Heart left ventricle (tissue), 13 donors: ENCODE measurements at regions not wholly inside any gene's neighbourhood (a gene's known extent, or its start where the extent isn't known, plus 50 kb on each side); places are given as distances from the start of the nearest gene placed in this dataset.

Experiments used
- POLR2A ChIP-seq, 2 donors: fragments of 450-650 bp; IDR thresholded peaks; one replicate each; pipeline ENCODE4 v1.6.1; 2017; ENCODE audit warnings: antibody characterized with exemption in 2 of 2, mild to moderate bottlenecking in 2 of 2, moderate library complexity in 2 of 2
- TF ChIP-seq, protein P1 (sequence below), 12 donors: fragments of 200-600 bp; sonication (generic) in 4 of 12; IDR thresholded peaks; one replicate each; pipeline versions ENCODE4 v1.5.0 to v1.8.0; 2018 to 2022; ENCODE audit warnings: antibody characterized with exemption in 12 of 12, mild to moderate bottlenecking in 5 of 12
- donor health status: ischemic (EF 13 %, LVEDD 7.1; RV severe dilation, severe dysfunction).
- donor health status: DM: no; HTN: yes; CAD: no.
- donor health status: DM: no; HTN: no; CAD: no.
- donor health status: ischemic (EF 25% LVEDD 6.9; RV normal size, moderate dysfunction).
- donor health status: ischemic (EF 25% LVEDD 5.7; RV mildly dilated, moderate dysfunction).
- donor health status: ischemic (EF 35%, LVEDD 5.7; RV mildly dilated, moderate dysfunction).
- donor health status: nonischemic (EF 11% LVEDD 7.7; RV severe dilation, severe dysfunction).
- donor health status: DM: yes; HTN: yes; CAD: no.
- donor health status: PGD.
- donor health status: ischemic (EF 29% LVEDD 5.4; RV normal size, mild dysfunction).
- donor health status: nonischemic (EF 23%, LVEDD 6.1; RV moderate dilation, normal function).

DNA sequence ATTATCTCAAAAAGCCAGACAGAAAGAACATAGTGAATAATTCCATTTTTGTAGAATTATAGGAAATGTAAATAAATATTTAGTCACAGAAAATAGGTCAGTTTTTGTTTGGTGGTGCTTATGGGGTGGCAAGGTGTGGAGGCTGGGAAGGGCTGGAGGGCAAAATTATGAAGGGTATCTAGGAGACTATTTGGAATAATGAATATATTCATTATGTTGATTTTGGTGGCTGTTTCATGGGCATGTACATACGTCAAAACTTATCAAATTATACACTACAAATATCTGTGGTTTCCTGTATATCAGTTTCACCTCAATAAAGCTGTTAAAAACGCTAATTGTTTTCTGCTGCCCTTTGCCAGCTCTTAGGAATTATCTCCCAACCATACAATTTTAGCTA lies 298.7 kb upstream of the GOLIM4 start:
- TF ChIP-seq, protein P1, sequence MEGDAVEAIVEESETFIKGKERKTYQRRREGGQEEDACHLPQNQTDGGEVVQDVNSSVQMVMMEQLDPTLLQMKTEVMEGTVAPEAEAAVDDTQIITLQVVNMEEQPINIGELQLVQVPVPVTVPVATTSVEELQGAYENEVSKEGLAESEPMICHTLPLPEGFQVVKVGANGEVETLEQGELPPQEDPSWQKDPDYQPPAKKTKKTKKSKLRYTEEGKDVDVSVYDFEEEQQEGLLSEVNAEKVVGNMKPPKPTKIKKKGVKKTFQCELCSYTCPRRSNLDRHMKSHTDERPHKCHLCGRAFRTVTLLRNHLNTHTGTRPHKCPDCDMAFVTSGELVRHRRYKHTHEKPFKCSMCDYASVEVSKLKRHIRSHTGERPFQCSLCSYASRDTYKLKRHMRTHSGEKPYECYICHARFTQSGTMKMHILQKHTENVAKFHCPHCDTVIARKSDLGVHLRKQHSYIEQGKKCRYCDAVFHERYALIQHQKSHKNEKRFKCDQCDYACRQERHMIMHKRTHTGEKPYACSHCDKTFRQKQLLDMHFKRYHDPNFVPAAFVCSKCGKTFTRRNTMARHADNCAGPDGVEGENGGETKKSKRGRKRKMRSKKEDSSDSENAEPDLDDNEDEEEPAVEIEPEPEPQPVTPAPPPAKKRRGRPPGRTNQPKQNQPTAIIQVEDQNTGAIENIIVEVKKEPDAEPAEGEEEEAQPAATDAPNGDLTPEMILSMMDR (IDR thresholded peaks at IDR 0.05), result no peak
- no peak for TF ChIP-seq POLR2A (IDR thresholded peaks at IDR 0.05)
